Right cardiac atrium (tissue), 5 donors: ENCODE measurements at regions not wholly inside any gene's neighbourhood (a gene's known extent, or its start where the extent isn't known, plus 50 kb on each side); places are given as distances from the start of the nearest gene placed in this dataset.
"Not testable (repeated sequence)": the region's sequence is repeated elsewhere in the genome, so short reads cannot be mapped to it uniquely, and the experiment has no call there.

Experiments used
- ATAC-seq, 2 donors: fragments of 200-7000 bp; cut with Tn5 transposase; one replicate each; pipeline versions ENCODE4 v1.8.0 to v1.9.1; 2020; ENCODE audit warnings: moderate library complexity in 2 of 2, mild to moderate bottlenecking in 1 of 2
- DNase-seq, 3 donors: peaks; one replicate each; pipeline ENCODE4 v3.0.0-alpha.2; 2020
- H3K27ac ChIP-seq: one replicate; pipeline ENCODE4 v1.5.1; 2013; ENCODE audit warnings: mild to moderate bottlenecking, low read length, control low read depth, moderate library complexity
- H3K27me3 ChIP-seq: one replicate; pipeline ENCODE4 v1.6.1; 2013; ENCODE audit not compliant: control insufficient read depth, insufficient read depth
- H3K4me1 ChIP-seq: one replicate; pipeline ENCODE4 v1.6.1; 2013; ENCODE audit warnings: low read length; ENCODE audit not compliant: control insufficient read depth, insufficient read depth
- H3K4me3 ChIP-seq: one replicate; pipeline ENCODE4 v1.5.1; 2013; ENCODE audit warnings: low read length, control low read depth
- H3K9me3 ChIP-seq: one replicate; pipeline ENCODE4 v1.6.1; 2013; ENCODE audit warnings: low read length; ENCODE audit not compliant: control insufficient read depth
- WGBS: extraction: QIAGEN DNeasy Blood & Tissue Kit; methylation state at CpG from one replicate; pipeline ENCODE4 v1.1.7; 2013; 5-methylcytosine and 5-hydroxymethylcytosine counted together
- intact Hi-C, 4 donors: fragments of 100-400 bp; cut with DNase I; formaldehyde crosslinking; loops; one replicate each; pipeline versions ENCODE4 v1.11.0 to v1.14.0; 2022 to 2023
- donor health status: healthy with polysubstance abuse.
- donor health status: DM: no; HTN: yes; CAD: no.
- donor health status: DM: no; HTN: no; CAD: no.
- donor health status: DM: no; HTN: yes; CAD: no; lungs with severe emphysema.
- donor health status: DM: yes; HTN: yes; CAD: no.

DNA sequence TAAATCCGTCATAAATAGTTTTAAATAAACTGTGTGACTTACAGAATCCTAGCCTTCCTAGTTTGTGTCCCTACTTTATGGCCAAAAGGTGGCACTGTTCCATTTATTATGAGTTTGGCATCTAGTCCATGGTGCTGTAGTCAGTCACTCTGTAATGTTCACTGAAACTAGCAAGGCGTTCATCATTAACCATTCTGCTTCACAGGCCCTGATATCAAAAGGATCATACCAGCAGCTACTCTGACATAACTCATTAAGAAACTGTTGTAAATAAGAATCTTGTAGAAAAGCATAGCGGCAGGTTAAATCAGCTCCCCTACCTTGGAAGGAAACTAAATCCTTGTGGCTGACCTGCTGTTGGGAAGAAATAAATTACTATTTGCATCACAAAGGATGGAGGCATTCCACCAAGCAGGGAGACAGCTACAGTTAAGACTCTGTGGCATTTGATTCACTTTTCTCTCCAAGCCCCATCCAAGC, 919.6 kb upstream of the DIAPH2 start:
- Histone ChIP-seq H3K27me3 (no peaks in the 10 kb centered on the region), H3K9me3 (no peaks in the 10 kb centered on the region), H3K4me3 (no peak overlapping the region), H3K27ac (no peak overlapping the region), H3K4me1 (no peaks in the 10 kb centered on the region)
- DNase-seq (no peak), ATAC-seq (peak in 1 of 2 donors; percentile 54)
- intact Hi-C loops, result no loop called here
- WGBS, result 16% methylated on average over 3 of the region's 3 CpGs

DNA sequence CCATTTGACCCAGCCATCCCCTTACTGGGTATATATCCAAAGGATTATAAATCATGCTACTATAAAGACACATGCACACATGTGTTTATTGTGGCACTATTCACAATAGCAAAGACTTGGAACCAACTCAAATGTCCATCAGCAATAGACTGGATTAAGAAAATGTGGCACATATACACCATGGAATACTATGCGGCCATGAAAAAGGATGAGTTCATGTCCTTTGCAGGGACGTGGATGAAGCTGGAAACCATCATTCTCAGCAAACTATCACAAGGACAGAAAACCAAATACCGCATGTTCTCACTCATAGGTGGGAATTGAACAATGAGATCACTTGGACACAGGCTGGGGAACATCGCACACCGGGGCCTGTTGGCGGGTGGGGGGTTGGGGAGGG, 913.4 kb upstream of the DIAPH2 start:
- DNase-seq, H3K4me1 ChIP-seq, H3K4me3 ChIP-seq, ATAC-seq, intact Hi-C loops, H3K27me3 ChIP-seq, H3K27ac ChIP-seq, H3K9me3 ChIP-seq: not testable (repeated sequence)
- WGBS, result 88% methylated on average over 6 of the region's 6 CpGs

DNA sequence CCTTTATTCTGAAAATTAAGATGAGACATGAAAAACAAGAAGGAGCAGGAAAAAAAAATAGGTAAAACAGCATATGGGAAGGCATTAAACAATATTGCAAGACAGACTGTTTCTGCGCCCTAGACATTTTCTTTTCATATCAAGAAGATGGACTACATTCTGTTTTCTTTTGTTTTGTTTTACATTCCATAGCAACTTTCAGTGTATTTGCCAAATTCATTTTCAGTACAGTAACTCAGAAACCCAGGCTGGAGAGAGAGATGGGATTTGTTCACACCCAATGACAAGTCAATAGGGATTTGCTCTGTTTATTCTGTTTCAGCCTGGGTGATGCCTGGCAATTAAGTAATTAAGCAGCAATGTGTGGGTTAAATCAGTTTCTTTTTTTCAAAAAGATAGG, 892.8 kb upstream of the DIAPH2 start:
- ATAC-seq (no peak), DNase-seq (no peak)
- WGBS, result 66% methylated on average over 1 of the region's 1 CpG
- Histone ChIP-seq H3K4me1 (no peaks in the 10 kb centered on the region), H3K27ac (no peak overlapping the region), H3K9me3 (no peaks in the 10 kb centered on the region), H3K4me3 (no peak overlapping the region), H3K27me3 (no peaks in the 10 kb centered on the region)
- intact Hi-C loops, result no loop called here

DNA sequence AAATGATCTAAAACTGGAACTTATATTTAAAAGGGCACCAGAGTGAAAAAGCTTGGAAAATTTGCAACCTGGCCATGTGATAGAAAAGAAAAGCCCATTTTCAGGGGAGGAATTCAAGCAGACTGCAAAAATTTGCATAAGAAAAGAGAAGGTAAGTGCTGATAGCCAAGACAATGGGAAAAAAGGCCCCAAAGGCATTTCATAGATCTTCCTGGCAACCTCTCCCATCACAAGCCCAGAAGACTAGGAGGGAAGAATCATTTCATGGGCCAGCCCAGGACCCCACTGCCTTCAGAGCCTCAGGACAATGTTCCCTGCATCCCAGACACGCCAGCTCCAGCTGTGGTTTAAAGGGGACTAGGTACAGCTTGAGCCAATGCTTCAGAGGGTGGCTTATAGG, 887.3 kb upstream of the DIAPH2 start:
- no peaks in the 10 kb centered on the region for H3K4me1 ChIP-seq
- DNase-seq, result no peak
- ATAC-seq, result no peak
- H3K4me3 ChIP-seq, result no peak overlapping the region
- no peaks in the 10 kb centered on the region for H3K27me3 ChIP-seq
- WGBS, result 81% methylated on average over 1 of the region's 1 CpG
- intact Hi-C loops, result no loop called here
- no peaks in the 10 kb centered on the region for H3K9me3 ChIP-seq
- H3K27ac ChIP-seq, result no peak overlapping the region

DNA sequence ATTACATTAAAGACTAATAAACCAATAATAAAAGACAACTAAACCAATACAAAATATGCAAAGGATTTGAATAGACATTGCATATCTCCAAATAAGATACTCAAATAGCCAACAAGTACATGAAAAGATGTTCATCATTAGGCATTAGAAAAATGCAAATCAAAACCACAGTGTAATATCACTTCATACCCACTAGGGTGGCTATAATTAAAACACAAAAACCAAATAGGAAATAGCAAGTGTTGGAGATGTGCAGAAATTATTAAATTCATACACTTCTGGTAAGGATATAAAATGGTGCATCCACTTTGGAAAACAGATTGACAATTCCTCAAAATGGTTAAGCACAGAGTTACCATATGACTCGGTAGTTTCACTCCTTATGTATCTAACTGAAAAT, 860.8 kb upstream of the DIAPH2 start:
- DNase-seq, result no peak
- Histone ChIP-seq H3K4me3 (no peak overlapping the region), H3K9me3 (no peaks in the 10 kb centered on the region), H3K27me3 (no peaks in the 10 kb centered on the region), H3K4me1 (no peaks in the 10 kb centered on the region), H3K27ac (no peak overlapping the region)
- 91% methylated on average over 1 of the region's 1 CpG for WGBS
- no peak for ATAC-seq
- intact Hi-C loops, result no loop called here

DNA sequence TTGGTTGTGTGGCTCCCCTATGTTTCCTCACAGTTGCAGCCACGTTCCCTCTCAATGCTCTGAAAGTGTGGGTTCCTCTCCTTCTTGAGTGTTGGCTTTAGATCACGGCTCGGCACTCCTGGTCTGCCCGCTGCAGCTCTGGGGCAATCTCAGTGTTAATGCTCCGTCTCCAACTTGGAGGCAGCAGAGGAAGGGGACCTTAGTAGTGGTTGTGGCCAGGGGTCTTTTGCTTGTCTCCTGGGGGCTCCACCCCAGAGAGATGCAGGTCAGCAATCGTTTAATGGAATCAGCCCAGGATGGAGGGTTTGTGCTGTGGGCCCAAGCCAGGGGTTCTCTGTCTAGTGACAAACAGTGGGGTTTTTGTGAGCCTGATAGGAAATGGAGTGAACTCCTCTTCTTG, 849.4 kb upstream of the DIAPH2 start:
- no peak for DNase-seq
- Histone ChIP-seq H3K4me3 (no peak overlapping the region), H3K27ac (no peak overlapping the region), H3K9me3 (no peaks in the 10 kb centered on the region), H3K27me3 (no peaks in the 10 kb centered on the region), H3K4me1 (no peaks in the 10 kb centered on the region)
- ATAC-seq, result no peak
- intact Hi-C loops, result no loop called here
- 81% methylated on average over 6 of the region's 6 CpGs for WGBS

DNA sequence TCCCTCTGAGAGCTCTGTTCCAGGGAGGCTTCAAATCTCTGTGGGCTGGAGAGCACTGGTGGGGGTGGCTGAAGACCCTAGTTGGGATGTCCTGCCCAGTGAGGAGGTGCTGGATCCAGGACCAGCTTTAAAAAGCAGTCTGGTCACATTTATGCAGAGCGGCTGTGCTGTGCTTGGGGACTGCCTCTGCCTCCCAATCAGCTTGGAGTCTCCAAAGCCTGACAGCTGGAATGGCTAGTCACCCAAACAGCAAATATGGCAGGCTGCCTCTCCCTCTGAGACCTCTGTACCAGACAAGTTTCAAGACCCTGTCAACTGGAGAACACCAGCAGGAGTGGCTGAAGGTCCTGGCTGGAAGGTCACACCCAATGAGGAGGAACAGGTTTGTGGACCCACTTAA, 848.1 kb upstream of the DIAPH2 start:
- H3K4me3 ChIP-seq, result no peak overlapping the region
- no peaks in the 10 kb centered on the region for H3K4me1 ChIP-seq
- 73% methylated on average over 1 of the region's 1 CpG for WGBS
- H3K27ac ChIP-seq, result no peak overlapping the region
- no peak for ATAC-seq
- no peaks in the 10 kb centered on the region for H3K27me3 ChIP-seq
- DNase-seq, result no peak
- intact Hi-C loops, result no loop called here
- no peaks in the 10 kb centered on the region for H3K9me3 ChIP-seq

DNA sequence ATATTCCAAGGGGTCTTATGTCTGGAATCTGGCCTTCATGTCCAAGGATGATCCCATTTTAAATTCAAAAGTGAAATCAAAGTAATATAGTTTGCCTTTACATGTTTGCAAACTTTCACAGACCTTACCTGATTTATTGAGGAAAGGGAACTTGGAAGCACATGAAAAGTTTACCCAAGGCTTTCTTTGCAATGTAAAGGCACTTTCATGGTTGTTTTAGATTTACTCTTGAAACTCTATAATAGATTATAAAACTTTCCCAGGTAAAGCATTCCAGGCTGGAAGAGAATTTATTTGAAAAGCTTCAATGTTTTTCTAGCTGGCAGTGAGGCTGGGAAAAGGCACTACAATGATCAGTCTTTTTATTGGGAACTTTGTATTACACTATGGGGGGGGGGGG, 842.8 kb upstream of the DIAPH2 start:
- Histone ChIP-seq H3K27ac (no peak overlapping the region), H3K27me3 (no peaks in the 10 kb centered on the region), H3K4me3 (no peak overlapping the region), H3K4me1 (no peaks in the 10 kb centered on the region), H3K9me3 (no peaks in the 10 kb centered on the region)
- intact Hi-C loops, result no loop called here
- DNase-seq (no peak), ATAC-seq (no peak)

DNA sequence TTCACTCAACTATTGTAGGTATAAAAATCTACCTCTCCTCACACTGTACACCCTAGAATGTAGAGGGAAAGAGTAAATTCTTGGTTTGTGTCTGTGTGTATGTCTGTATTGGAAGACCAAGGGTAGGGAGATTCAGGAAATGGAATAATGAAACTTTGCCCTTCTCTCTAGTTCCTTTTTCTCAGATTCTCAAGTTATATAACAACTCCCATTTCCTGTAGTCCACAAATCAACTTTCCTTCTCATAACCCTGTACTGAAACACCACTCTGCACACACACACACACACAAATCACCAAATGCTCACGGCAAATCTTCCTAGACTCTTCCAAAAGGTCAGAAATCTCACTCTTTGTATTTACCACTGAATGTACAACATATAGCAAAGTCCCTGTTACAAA, 824.5 kb upstream of the DIAPH2 start:
- WGBS, result 75% methylated on average over 1 of the region's 1 CpG
- Histone ChIP-seq H3K4me3 (no peak overlapping the region), H3K4me1 (no peaks in the 10 kb centered on the region), H3K27ac (no peak overlapping the region), H3K9me3 (no peaks in the 10 kb centered on the region), H3K27me3 (no peaks in the 10 kb centered on the region)
- intact Hi-C loops, result no loop called here
- ATAC-seq, result no peak
- DNase-seq, result no peak

DNA sequence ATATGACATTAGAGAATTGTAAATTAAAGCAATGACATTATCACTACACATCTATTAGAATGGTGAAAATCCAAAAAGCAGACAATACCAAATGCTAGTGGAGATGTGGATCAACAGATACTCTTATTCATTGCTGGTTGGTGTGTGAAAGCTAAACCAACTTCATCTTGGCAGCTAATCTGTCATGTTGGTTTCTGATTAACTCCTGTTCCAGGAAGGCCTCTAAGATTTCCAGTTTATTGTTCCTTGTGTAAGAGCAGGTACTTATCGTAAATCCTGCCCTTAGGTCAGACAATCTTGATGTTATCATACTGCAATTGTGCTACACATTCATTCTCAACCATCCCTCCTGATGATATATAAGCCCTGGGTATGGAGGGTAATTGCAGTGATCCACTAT, 809.0 kb upstream of the DIAPH2 start:
- intact Hi-C loops, result no loop called here
- Histone ChIP-seq H3K4me1 (no peaks in the 10 kb centered on the region), H3K9me3 (no peaks in the 10 kb centered on the region), H3K4me3 (no peak overlapping the region), H3K27me3 (no peaks in the 10 kb centered on the region), H3K27ac (no peak overlapping the region)
- WGBS, result 85% methylated on average over 1 of the region's 1 CpG
- DNase-seq (no peak), ATAC-seq (no peak)

DNA sequence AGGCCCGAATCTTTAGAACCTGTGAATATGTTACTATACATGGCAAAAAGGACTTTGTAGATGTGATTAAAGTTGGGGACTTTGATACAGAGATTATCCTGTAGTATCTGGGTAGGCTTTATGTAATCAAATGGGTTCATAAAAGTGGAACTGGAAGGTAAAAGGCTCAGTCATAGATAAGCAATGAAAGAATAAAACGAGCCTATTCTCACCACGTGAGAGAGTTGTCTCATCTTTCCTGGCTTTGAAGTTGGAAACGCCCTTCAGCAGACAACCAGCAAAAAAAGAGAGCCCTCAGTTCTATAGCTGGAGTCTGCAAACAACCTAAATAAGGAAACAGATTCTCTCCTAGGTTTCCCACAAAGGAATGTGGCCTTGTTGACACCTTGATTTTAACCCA, 805.8 kb upstream of the DIAPH2 start:
- H3K27me3 ChIP-seq, result no peaks in the 10 kb centered on the region
- no peaks in the 10 kb centered on the region for H3K4me1 ChIP-seq
- WGBS, result 51% methylated on average over 4 of the region's 4 CpGs
- H3K4me3 ChIP-seq, result no peak overlapping the region
- intact Hi-C loops, result no loop called here
- ATAC-seq (no peak), DNase-seq (no peak)
- H3K9me3 ChIP-seq, result no peaks in the 10 kb centered on the region
- no peak overlapping the region for H3K27ac ChIP-seq

DNA sequence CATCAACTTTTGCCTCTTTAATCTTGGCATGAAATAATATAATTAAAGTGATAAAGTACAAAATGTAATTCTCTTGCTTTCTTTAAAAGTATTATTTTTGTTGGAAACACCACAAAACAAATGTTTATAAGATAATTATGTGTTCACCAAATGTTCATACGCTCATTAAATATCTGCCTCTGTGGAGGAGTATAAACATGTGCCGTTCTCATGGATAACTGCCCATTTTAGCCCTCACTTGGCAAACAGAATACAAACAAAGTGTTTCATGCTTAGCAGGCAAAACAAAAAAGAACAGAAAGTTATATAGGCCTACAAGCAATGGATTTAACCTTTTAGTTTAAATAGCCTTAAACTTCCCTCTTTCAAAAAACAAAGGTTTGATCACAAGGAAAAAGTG, 800.5 kb upstream of the DIAPH2 start:
- Histone ChIP-seq H3K27me3 (no peaks in the 10 kb centered on the region), H3K4me1 (no peaks in the 10 kb centered on the region), H3K27ac (no peak overlapping the region), H3K4me3 (no peak overlapping the region), H3K9me3 (no peaks in the 10 kb centered on the region)
- WGBS, result 36% methylated on average over 2 of the region's 2 CpGs
- ATAC-seq (peak; percentile 52 to 81), DNase-seq (no peak)
- intact Hi-C loops, result no loop called here
